HL-60 (cell line): ENCODE measurements at regions not wholly inside any gene's neighbourhood (a gene's known extent, or its start where the extent isn't known, plus 50 kb on each side); places are given as distances from the start of the nearest gene placed in this dataset.

Experiments
- POLR2AphosphoS5 ChIP-seq: IDR thresholded peaks from 2 replicates; pipeline ENCODE4 v1.6.1; 2012; ENCODE audit warnings: low read depth
- TF ChIP-seq, protein P1 (sequence below): IDR thresholded peaks from one replicate; pipeline ENCODE4 v1.5.1; 2011; ENCODE audit warnings: low read length, control low read depth, inconsistent platforms; ENCODE audit not compliant: insufficient read depth

- TF ChIP-seq, protein P1, sequence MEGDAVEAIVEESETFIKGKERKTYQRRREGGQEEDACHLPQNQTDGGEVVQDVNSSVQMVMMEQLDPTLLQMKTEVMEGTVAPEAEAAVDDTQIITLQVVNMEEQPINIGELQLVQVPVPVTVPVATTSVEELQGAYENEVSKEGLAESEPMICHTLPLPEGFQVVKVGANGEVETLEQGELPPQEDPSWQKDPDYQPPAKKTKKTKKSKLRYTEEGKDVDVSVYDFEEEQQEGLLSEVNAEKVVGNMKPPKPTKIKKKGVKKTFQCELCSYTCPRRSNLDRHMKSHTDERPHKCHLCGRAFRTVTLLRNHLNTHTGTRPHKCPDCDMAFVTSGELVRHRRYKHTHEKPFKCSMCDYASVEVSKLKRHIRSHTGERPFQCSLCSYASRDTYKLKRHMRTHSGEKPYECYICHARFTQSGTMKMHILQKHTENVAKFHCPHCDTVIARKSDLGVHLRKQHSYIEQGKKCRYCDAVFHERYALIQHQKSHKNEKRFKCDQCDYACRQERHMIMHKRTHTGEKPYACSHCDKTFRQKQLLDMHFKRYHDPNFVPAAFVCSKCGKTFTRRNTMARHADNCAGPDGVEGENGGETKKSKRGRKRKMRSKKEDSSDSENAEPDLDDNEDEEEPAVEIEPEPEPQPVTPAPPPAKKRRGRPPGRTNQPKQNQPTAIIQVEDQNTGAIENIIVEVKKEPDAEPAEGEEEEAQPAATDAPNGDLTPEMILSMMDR, result no peak
- no peak for TF ChIP-seq POLR2AphosphoS5
Observed at GRCh38 chr7:113775401-113775800, 143.4 kb downstream of the PPP1R3A start.
